OCI-LY1 (cell line): ENCODE measurements at regions not wholly inside any gene's neighbourhood (a gene's known extent, or its start where the extent isn't known, plus 50 kb on each side); places are given as distances from the start of the nearest gene placed in this dataset.

ENCODE experiments used
- H2AFZ ChIP-seq: fragments of 200-600 bp; sonication (generic), shearing (Covaris generic); 2 replicates; pipeline ENCODE4 v1.6.0; 2014; ENCODE audit warnings: antibody characterized with exemption, mild to moderate bottlenecking, low read length
- H3F3A ChIP-seq: fragments of 200-600 bp; sonication (generic), shearing (Covaris generic); 2 replicates; pipeline ENCODE4 v1.6.0; 2014; ENCODE audit warnings: mild to moderate bottlenecking, antibody characterized with exemption, low read length, moderate library complexity; ENCODE audit not compliant: insufficient read depth
- H3K27ac ChIP-seq: fragments of 200-600 bp; sonication (generic); 2 replicates; pipeline ENCODE4 v1.5.1; 2014; ENCODE audit warnings: low read length, mixed run types, mild to moderate bottlenecking, low read depth; ENCODE audit not compliant: poor library complexity, severe bottlenecking
- H3K27me3 ChIP-seq: fragments of 200-600 bp; sonication (generic); 2 replicates; pipeline ENCODE4 v1.6.0; 2014; ENCODE audit warnings: antibody characterized with exemption, mild to moderate bottlenecking, low read length, moderate library complexity; ENCODE audit not compliant: insufficient read depth
- H3K36me3 ChIP-seq: fragments of 200-600 bp; sonication (generic); 2 replicates; pipeline ENCODE4 v1.6.1; 2014; ENCODE audit warnings: mild to moderate bottlenecking, antibody characterized with exemption, low read length, moderate library complexity, mixed read lengths; ENCODE audit not compliant: insufficient read depth
- H3K4me1 ChIP-seq: fragments of 200-600 bp; sonication (generic); 2 replicates; pipeline ENCODE4 v1.5.1; 2014; ENCODE audit warnings: mild to moderate bottlenecking, low read length, moderate library complexity; ENCODE audit not compliant: insufficient read depth, severe bottlenecking
- H3K4me2 ChIP-seq: fragments of 200-600 bp; sonication (generic), shearing (Covaris generic); 2 replicates; pipeline ENCODE4 v1.6.1; 2014; ENCODE audit warnings: low read length
- H3K4me3 ChIP-seq: fragments of 200-600 bp; sonication (generic); 2 replicates; pipeline ENCODE4 v1.5.1; 2014; ENCODE audit warnings: low read length, low read depth, mild to moderate bottlenecking, mixed read lengths; ENCODE audit not compliant: poor library complexity, severe bottlenecking
- H3K79me2 ChIP-seq: fragments of 200-600 bp; shearing (Covaris generic); 2 replicates; pipeline ENCODE4 v1.6.1; 2016; ENCODE audit warnings: mixed run types, low read length, mixed read lengths; ENCODE audit not compliant: insufficient read depth
- H3K9ac ChIP-seq: fragments of 200-600 bp; sonication (generic), shearing (Covaris generic); 2 replicates; pipeline ENCODE4 v1.6.1; 2014; ENCODE audit warnings: mild to moderate bottlenecking, low read length, mixed read lengths
- H3K9me2 ChIP-seq: fragments of 200-600 bp; sonication (generic), shearing (Covaris generic); 2 replicates; pipeline ENCODE4 v1.6.1; 2014; ENCODE audit warnings: low read depth, mild to moderate bottlenecking, low read length, mixed read lengths
- H3K9me3 ChIP-seq: fragments of 200-600 bp; shearing (Covaris generic); 2 replicates; pipeline ENCODE4 v1.6.1; 2014; ENCODE audit warnings: low read length, mixed read lengths
- H4K20me1 ChIP-seq: fragments of 200-600 bp; sonication (generic), shearing (Covaris generic); 2 replicates; pipeline ENCODE4 v1.6.0; 2016; ENCODE audit warnings: mild to moderate bottlenecking, low read length; ENCODE audit not compliant: insufficient read depth
- EZH2 ChIP-seq: fragments of 200-600 bp; sonication (generic), shearing (Covaris generic); IDR thresholded peaks from 2 replicates; pipeline ENCODE4 v1.8.0; 2017; ENCODE audit warnings: borderline replicate concordance, mixed run types, mild to moderate bottlenecking, antibody characterized with exemption, low read length, moderate library complexity, mixed read lengths
- TF ChIP-seq, protein P1 (sequence below): fragments of 200-600 bp; sonication (generic), shearing (Covaris generic); IDR thresholded peaks from 2 replicates; pipeline ENCODE4 v1.5.1; 2017; ENCODE audit warnings: mild to moderate bottlenecking, antibody characterized with exemption, low read length, moderate library complexity, mixed read lengths

DNA sequence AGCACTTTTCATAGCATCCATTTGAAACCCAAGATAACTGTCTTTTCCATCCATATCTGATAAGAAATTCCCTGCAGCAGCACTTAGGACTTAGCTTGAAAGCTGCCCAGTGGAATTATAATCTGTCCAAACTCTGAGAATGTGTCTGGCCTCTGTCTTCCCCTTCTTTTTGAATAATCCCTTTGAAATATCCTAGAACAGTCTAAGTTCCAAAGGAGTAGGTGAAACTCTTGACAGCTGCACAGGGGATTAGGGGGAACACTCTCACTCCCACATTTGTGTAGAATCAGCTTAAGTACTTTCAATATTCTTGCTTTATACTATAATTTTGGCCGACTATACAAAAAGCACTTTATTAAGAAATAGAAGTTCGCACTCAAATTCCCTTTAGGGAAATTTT is 157.7 kb downstream of the PAPSS1 start:
- Histone ChIP-seq H3K4me1 (no peaks in the 10 kb centered on the region), H3K79me2 (no peaks in the 10 kb centered on the region), H3K4me3 (no peak overlapping the region), H3K9me3 (no peaks in the 10 kb centered on the region), H3K36me3 (no peaks in the 10 kb centered on the region), H3F3A (peaks cover 3% of the 10 kb centered on the region; the same call in 1 of the 2 replicates), H3K27ac (no peak overlapping the region), H3K9ac (no peak overlapping the region), H3K4me2 (no peak overlapping the region), H3K9me2 (no peaks in the 10 kb centered on the region; the same call in 1 of the 2 replicates), H4K20me1 (no peaks in the 10 kb centered on the region), H2AFZ (no peak overlapping the region), H3K27me3 (no peaks in the 10 kb centered on the region)
- TF ChIP-seq, protein P1, sequence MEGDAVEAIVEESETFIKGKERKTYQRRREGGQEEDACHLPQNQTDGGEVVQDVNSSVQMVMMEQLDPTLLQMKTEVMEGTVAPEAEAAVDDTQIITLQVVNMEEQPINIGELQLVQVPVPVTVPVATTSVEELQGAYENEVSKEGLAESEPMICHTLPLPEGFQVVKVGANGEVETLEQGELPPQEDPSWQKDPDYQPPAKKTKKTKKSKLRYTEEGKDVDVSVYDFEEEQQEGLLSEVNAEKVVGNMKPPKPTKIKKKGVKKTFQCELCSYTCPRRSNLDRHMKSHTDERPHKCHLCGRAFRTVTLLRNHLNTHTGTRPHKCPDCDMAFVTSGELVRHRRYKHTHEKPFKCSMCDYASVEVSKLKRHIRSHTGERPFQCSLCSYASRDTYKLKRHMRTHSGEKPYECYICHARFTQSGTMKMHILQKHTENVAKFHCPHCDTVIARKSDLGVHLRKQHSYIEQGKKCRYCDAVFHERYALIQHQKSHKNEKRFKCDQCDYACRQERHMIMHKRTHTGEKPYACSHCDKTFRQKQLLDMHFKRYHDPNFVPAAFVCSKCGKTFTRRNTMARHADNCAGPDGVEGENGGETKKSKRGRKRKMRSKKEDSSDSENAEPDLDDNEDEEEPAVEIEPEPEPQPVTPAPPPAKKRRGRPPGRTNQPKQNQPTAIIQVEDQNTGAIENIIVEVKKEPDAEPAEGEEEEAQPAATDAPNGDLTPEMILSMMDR: no peak
- TF ChIP-seq EZH2: no peak

DNA sequence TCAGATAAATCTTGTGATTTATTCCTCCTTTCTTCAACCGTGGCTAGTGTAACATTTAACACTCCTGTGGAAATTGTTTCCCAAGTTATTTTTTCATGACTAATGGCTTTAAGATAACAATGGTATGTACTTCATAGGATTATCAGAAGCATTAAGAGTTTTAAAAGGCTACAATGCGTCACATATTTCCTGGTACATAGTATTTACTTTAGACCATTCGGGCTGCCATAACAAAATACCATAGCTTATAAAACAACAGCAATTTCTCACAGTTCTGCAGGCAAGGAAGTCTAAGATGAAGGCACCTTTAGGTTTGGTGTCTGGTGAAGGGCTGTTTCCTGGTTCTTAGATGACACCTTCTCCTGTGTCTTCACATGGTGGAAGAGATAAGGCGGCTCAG is 158.6 kb downstream of the PAPSS1 start:
- H3K79me2 ChIP-seq: no peaks in the 10 kb centered on the region; the same call in 1 of the 2 replicates
- no peak for TF ChIP-seq EZH2
- TF ChIP-seq, protein P1: no peak
- H3K4me3 ChIP-seq: no peak overlapping the region
- H3K36me3 ChIP-seq: no peaks in the 10 kb centered on the region
- H3K9me2 ChIP-seq: no peaks in the 10 kb centered on the region; the same call in 1 of the 2 replicates
- no peak overlapping the region for H3K4me2 ChIP-seq
- peaks cover 3% of the 10 kb centered on the region; the same call in 1 of the 2 replicates for H3F3A ChIP-seq
- no peak overlapping the region for H3K27ac ChIP-seq
- no peaks in the 10 kb centered on the region for H3K4me1 ChIP-seq
- no peaks in the 10 kb centered on the region for H4K20me1 ChIP-seq
- H3K9me3 ChIP-seq: no peaks in the 10 kb centered on the region
- no peak overlapping the region for H3K9ac ChIP-seq
- H2AFZ ChIP-seq: no peak overlapping the region
- H3K27me3 ChIP-seq: no peaks in the 10 kb centered on the region

DNA sequence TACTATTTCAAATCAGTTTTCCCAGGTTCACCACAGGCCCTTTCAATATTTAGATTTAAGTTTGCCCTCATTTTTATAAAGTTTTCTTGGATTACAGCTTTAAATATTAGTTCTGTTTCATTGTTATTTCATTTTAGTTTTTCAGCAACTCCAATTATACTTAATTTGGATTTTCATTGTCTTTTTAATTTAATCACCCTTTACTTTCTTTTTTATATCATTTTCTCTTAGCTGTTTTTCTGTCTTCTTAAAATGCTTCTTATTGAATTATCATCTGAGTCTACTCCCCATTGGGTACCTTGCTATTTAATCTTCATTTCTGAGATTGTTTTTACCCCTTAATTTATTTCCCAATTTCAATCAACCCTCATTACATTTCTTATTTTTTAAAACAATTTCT is 160.4 kb downstream of the PAPSS1 start:
- Histone ChIP-seq H3K4me2 (no peak overlapping the region), H2AFZ (no peak overlapping the region), H3K4me3 (no peak overlapping the region), H3K9me3 (no peaks in the 10 kb centered on the region), H4K20me1 (no peaks in the 10 kb centered on the region), H3K4me1 (no peaks in the 10 kb centered on the region), H3K27ac (no peak overlapping the region), H3K36me3 (no peaks in the 10 kb centered on the region), H3K9me2 (no peaks in the 10 kb centered on the region; the same call in 1 of the 2 replicates), H3K79me2 (no peaks in the 10 kb centered on the region; the same call in 1 of the 2 replicates), H3K9ac (no peak overlapping the region), H3K27me3 (no peaks in the 10 kb centered on the region), H3F3A (peaks cover 3% of the 10 kb centered on the region; the same call in 1 of the 2 replicates)
- TF ChIP-seq EZH2: no peak
- TF ChIP-seq, protein P1: no peak
